ENCODE measurements at regions not wholly inside any gene's neighbourhood (a gene's known extent, or its start where the extent isn't known, plus 50 kb on each side); places are given as distances from the start of the nearest gene placed in this dataset.

DNA sequence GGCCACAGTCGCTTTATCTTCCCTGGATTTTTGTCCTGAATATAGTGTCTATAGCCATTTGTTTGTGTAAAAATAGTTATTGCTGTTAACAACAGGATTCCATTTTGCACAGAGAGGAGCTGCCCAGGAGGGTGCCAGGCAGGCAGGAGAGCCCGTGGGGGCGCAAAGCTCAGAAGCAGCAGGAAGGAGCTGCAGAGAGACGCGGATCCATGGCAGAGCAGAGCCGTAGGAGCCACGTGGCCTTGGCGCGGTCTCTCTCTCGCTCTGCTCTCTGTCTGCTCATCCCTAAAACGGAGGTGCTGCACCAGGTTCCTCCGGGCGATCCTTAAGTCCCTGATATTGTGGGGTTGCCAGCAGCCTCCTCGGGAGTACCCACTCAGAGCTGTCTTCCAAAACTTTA, 185.3 kb upstream of the MYT1L start:
- DNase-seq = no peak
- Histone ChIP-seq H3K36me3 (no peaks in the 10 kb centered on the region), H3K27me3 (no peaks in the 10 kb centered on the region), H3K4me3 (no peak overlapping the region), H3K9me3 (no peaks in the 10 kb centered on the region), H3K27ac (no peak overlapping the region), H3K4me1 (no peaks in the 10 kb centered on the region)
- ATAC-seq = no peak
- intact Hi-C loops (cut with DNase I; ENCODE audit: low total_unique reads) (no loop called here), in situ Hi-C loops (cut with MboI; ENCODE audit: low sequenced_read_pairs in 4 of 4) (no loop called here)
- TF ChIP-seq POLR2A (IDR thresholded peaks at IDR 0.05) = no peak
- TF ChIP-seq, protein P1, sequence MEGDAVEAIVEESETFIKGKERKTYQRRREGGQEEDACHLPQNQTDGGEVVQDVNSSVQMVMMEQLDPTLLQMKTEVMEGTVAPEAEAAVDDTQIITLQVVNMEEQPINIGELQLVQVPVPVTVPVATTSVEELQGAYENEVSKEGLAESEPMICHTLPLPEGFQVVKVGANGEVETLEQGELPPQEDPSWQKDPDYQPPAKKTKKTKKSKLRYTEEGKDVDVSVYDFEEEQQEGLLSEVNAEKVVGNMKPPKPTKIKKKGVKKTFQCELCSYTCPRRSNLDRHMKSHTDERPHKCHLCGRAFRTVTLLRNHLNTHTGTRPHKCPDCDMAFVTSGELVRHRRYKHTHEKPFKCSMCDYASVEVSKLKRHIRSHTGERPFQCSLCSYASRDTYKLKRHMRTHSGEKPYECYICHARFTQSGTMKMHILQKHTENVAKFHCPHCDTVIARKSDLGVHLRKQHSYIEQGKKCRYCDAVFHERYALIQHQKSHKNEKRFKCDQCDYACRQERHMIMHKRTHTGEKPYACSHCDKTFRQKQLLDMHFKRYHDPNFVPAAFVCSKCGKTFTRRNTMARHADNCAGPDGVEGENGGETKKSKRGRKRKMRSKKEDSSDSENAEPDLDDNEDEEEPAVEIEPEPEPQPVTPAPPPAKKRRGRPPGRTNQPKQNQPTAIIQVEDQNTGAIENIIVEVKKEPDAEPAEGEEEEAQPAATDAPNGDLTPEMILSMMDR (IDR thresholded peaks at IDR 0.05 in 4 of 5, conservative IDR thresholded peaks at IDR 0.05 in 1 of 5) = no peak

DNA sequence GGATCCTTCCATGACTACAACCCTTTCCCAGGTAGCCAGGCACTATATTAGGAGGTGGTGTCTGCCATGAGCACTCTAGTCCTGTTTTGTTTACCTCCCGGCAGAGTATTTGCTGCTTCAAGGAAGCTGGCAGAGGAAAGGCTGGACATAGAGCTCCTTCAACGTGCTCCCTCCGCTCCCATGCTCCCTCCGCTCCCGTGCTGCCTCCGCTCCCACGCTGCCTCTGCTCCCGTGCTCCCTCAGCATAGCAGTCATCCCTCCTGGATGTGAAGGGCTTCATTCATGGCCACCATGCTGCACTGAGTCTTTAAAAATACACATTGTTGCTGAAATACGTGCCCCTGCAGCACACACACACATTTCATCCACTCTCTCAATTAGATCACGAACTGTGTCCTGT, 181.9 kb upstream of the MYT1L start:
- Histone ChIP-seq H3K4me1 (no peaks in the 10 kb centered on the region), H3K36me3 (no peaks in the 10 kb centered on the region), H3K27me3 (no peaks in the 10 kb centered on the region), H3K9me3 (no peaks in the 10 kb centered on the region), H3K4me3 (no peak overlapping the region), H3K27ac (no peak overlapping the region)
- in situ Hi-C loops (cut with MboI; ENCODE audit: low sequenced_read_pairs in 4 of 4) = no loop called here
- intact Hi-C loops (cut with DNase I; ENCODE audit: low total_unique reads) = no loop called here
- DNase-seq (no peak), ATAC-seq (no peak)
- TF ChIP-seq POLR2A (IDR thresholded peaks at IDR 0.05) = no peak
- TF ChIP-seq, protein P1 (IDR thresholded peaks at IDR 0.05 in 4 of 5, conservative IDR thresholded peaks at IDR 0.05 in 1 of 5) = no peak

DNA sequence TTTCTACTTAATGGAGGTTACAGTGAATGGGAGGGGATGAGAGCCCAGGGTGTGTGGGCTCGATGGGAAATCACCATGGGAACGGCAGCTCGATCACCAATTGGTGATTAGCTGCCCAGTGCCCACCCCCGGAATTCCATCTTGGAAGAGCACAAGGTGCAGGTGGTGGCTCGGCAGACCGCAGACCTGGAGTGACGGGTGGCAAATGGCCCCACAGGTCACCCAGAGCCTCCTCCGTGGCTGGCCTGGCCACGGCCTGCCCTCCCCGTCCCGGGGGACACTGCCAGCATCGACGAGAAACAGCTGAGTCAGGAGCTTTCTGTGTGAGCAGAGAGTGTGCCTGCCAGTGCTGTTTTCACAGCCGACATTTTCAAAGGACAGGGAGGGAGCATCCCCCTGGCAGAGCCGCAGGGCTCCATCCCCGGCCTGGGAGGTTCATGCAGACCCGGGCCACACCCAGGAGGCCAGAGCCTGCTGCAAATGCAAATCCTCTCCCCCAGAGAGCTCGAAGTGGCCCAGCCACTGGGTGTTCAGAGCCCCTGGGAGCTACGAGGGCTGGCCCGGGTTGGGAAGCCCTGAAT, 176.4 kb upstream of the MYT1L start:
- in situ Hi-C loops (cut with MboI; ENCODE audit: low sequenced_read_pairs in 4 of 4) (no loop called here), intact Hi-C loops (cut with DNase I; ENCODE audit: low total_unique reads) (no loop called here)
- no peak overlapping the region for H3K4me3 ChIP-seq
- H3K4me1 ChIP-seq = no peaks in the 10 kb centered on the region
- no peak overlapping the region for H3K27ac ChIP-seq
- no peak for DNase-seq
- no peaks in the 10 kb centered on the region for H3K36me3 ChIP-seq
- no peaks in the 10 kb centered on the region for H3K27me3 ChIP-seq
- H3K9me3 ChIP-seq = no peaks in the 10 kb centered on the region
- no peak for ATAC-seq
- TF ChIP-seq, protein P1 (IDR thresholded peaks at IDR 0.05 in 4 of 5, conservative IDR thresholded peaks at IDR 0.05 in 1 of 5) = no peak
- TF ChIP-seq POLR2A (IDR thresholded peaks at IDR 0.05) = no peak

DNA sequence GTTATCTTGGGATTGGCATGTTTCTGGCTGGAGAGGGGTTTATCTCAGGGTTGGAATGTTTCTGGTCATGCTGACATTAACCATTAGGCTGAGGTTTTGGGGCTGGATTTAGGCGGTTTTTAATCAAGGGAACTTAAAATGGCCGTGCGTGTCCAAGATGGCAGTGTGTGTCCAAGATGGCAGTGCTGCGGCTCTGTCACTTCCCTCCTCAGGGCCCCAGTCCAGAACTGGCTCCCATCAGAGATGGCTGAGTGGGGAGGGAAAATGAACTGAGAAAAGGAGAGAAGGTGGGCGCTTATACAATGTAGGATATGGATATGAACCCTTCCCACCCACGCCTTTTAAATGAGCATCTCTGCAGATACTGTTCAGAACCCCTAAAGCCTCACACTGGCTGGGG, 175.5 kb upstream of the MYT1L start:
- intact Hi-C loops (cut with DNase I; ENCODE audit: low total_unique reads) (no loop called here), in situ Hi-C loops (cut with MboI; ENCODE audit: low sequenced_read_pairs in 4 of 4) (no loop called here)
- no peak overlapping the region for H3K27ac ChIP-seq

More for the DNA sequence above, 175.5 kb upstream of the MYT1L start:
- no peaks in the 10 kb centered on the region for H3K27me3 ChIP-seq
- DNase-seq (no peak), ATAC-seq (no peak)
- H3K9me3 ChIP-seq = no peaks in the 10 kb centered on the region
- H3K4me3 ChIP-seq = no peak overlapping the region
- no peaks in the 10 kb centered on the region for H3K36me3 ChIP-seq
- H3K4me1 ChIP-seq = no peaks in the 10 kb centered on the region
- TF ChIP-seq, protein P1 (IDR thresholded peaks at IDR 0.05 in 4 of 5, conservative IDR thresholded peaks at IDR 0.05 in 1 of 5) = no peak
- no peak for TF ChIP-seq POLR2A (IDR thresholded peaks at IDR 0.05)

All from gastrocnemius medialis (tissue), 4 donors.